RWPE1 (cell line): ENCODE measurements at regions not wholly inside any gene's neighbourhood (a gene's known extent, or its start where the extent isn't known, plus 50 kb on each side); places are given as distances from the start of the nearest gene placed in this dataset.

ENCODE experiments used
- CTCF ChIA-PET: fragments of 350-600 bp; sonication (Branson Sonifier 250); formaldehyde crosslinking; extraction: SDS; loops from one replicate; lab custom pipeline; 2021; lab: Yijun Ruan, JAX
- POLR2A ChIA-PET: fragments of 400-600 bp; formaldehyde crosslinking; extraction: SDS; loops from one replicate; lab custom pipeline; 2020; ENCODE audit warnings: antibody characterized with exemption; ENCODE audit not compliant: low non-redundant PET; lab: Yijun Ruan, JAX
- DNase-seq: peaks from one replicate; pipeline ENCODE4 v3.0.0; 2012; ENCODE audit warnings: low spot score
- H3K27ac ChIP-seq: fragments of 450-650 bp; 2 replicates; pipeline ENCODE4 v1.5.1; 2017
- TF ChIP-seq, protein P1 (sequence below): fragments of 450-650 bp; conservative IDR thresholded peaks from 2 replicates; pipeline ENCODE4 v1.5.1; 2017; ENCODE audit warnings: low read depth, mild to moderate bottlenecking

DNA sequence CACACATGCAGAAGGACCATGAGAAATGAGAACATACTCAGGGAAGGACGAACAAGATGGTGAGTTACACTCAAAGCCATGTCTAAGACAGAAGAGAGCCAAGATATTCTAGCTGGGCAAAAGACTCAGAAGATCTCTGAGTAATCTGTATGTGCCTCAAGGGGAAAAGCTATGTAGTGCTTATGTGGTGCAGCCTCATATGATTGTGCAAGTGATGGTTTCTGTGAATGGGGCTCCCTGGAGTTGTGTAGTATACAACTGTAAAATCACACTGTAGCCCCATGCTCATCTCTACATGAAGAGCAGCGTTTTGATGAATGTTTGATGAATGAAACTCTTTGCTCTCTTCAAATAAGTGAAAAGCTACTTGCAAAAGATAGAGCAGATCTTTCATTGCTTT lies 57.5 kb downstream of the OSR1 start:
- CTCF ChIA-PET: no interaction called here
- POLR2A ChIA-PET: no interaction called here
- TF ChIP-seq, protein P1, sequence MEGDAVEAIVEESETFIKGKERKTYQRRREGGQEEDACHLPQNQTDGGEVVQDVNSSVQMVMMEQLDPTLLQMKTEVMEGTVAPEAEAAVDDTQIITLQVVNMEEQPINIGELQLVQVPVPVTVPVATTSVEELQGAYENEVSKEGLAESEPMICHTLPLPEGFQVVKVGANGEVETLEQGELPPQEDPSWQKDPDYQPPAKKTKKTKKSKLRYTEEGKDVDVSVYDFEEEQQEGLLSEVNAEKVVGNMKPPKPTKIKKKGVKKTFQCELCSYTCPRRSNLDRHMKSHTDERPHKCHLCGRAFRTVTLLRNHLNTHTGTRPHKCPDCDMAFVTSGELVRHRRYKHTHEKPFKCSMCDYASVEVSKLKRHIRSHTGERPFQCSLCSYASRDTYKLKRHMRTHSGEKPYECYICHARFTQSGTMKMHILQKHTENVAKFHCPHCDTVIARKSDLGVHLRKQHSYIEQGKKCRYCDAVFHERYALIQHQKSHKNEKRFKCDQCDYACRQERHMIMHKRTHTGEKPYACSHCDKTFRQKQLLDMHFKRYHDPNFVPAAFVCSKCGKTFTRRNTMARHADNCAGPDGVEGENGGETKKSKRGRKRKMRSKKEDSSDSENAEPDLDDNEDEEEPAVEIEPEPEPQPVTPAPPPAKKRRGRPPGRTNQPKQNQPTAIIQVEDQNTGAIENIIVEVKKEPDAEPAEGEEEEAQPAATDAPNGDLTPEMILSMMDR: no peak
- no peak for DNase-seq
- no peak overlapping the region for H3K27ac ChIP-seq

DNA sequence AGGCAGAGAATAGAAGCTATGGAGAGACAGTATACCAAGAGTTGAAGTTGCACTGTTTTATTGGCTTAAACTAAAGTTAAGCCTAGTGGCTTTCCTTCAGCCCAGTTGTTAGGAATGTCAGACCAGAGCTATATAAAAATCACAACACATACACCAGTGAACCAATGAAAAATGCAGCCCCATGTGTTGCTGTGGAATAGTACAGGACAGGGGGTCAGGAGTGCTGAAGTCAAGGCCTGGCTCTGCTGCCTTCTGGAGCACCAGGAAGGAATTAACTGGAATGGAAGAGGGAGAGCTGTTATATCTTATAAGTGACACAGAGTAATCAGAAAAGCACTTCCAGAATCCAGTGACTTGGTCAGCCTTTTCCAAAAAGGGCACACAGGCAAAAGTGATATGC lies 58.9 kb downstream of the OSR1 start:
- ChIA-PET POLR2A (no interaction called here), CTCF (interaction anchor here (0.7 kb wide), 1 partner anchor 125 kb away, joined by 4 read pairs; no protein-coding TSS in a partner anchor)
- TF ChIP-seq, protein P1: no peak
- DNase-seq: no peak
- H3K27ac ChIP-seq: no peak overlapping the region

DNA sequence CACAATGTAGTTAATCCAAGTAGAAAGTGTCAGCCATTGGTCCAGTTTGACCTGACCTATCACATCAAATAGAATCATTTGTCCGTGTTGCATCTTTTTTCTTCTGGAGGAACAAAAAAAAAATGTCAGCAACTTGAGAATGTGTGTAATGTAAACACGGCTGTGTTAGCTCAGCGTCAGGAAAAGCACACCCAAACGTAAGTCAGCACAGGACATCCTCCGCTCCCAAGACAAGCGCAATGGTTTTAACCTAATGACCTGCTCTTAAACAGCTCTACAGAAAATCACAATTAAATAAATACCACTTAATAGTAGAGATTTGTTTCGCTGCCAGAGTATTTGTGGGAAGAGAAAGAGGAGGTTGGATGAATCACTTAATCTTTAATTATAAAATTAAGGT lies 59.4 kb downstream of the OSR1 start:
- ChIA-PET POLR2A (no interaction called here), CTCF (interaction anchor here (0.7 kb wide), 1 partner anchor 126 kb away, joined by 4 read pairs; no protein-coding TSS in a partner anchor)

DNA sequence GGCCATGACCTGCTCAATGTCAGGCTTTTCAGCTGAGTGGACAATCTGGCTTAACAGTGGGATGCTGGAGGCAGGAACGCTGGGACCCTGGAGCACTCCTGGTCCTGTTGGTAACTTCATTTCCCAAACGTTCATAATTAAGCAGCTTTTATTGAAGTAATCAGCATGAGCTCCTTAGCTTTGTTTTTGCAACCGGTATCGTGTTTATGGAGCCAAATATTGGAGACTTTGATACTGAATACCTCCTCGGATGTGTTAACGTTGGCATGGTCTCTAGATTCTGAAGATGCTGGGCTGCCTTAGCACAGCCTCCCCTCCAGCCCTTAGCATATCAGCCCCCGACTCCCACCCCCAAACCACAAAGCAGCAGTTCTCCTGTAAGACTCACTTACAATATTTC lies 60.7 kb downstream of the OSR1 start:
- no peak for DNase-seq
- H3K27ac ChIP-seq: no peak overlapping the region
- CTCF ChIA-PET: no interaction called here
- TF ChIP-seq, protein P1: no peak
- POLR2A ChIA-PET: no interaction called here

More for the DNA sequence above, 59.4 kb downstream of the OSR1 start:
- TF ChIP-seq, protein P1: no peak
- H3K27ac ChIP-seq: no peak overlapping the region
- DNase-seq: no peak

DNA sequence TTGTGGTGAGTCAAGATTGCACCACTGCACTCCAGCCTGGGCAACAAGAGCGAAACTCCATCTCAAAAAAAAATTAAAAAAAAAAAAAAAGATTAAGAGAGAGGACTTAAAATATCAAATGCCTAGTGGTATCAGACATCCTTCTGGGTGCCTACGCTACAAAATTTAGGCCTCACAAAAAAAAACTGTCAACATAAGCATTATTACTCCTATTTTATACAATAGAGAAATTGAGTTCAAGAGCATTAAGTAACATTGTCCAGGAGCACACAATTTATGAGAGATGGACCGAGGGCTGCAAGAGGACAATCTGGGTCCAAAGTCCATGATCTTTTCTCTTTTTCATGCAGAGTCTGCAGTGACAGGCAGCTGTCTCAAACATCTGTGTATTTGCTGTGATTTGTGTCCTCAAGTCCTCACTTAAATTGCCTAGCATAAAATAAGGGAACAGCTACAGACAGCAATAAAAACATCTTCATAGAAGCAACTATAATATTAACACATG lies 62.4 kb downstream of the OSR1 start:
- POLR2A ChIA-PET: no interaction called here
- no peak for DNase-seq
- TF ChIP-seq, protein P1: no peak
- no peak overlapping the region for H3K27ac ChIP-seq
- CTCF ChIA-PET: interaction anchor here (0.7 kb wide), 1 partner anchor 232 kb away, joined by 4 read pairs; no protein-coding TSS in a partner anchor

DNA sequence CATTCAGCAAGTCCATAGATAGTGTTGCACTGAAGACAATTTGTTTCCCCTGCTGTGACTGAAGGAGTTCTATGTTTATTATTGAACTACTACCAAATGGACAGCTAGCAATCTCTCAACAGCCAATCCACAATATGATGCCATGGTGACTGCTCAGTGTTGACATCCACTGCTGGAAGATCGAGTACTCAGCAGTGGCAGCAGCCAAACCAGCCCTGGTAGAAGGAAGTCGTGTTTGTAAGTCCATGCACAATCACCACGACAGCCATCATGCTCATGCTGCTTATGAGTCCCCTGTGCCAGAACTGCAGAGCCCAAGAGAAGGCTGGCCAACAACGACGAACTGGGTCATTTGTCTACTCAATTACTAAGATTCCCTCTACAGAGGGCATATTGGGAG lies 66.4 kb downstream of the OSR1 start:
- no peak overlapping the region for H3K27ac ChIP-seq
- no peak for DNase-seq
- CTCF ChIA-PET: no interaction called here
- POLR2A ChIA-PET: no interaction called here
- TF ChIP-seq, protein P1: no peak
